ENCODE measurements at regions not wholly inside any gene's neighbourhood (a gene's known extent, or its start where the extent isn't known, plus 50 kb on each side); places are given as distances from the start of the nearest gene placed in this dataset.

GRCh38 chr12:34373926-34374325, 351.6 kb downstream of the ALG10 start:
- Histone ChIP-seq H3K27ac (no peak overlapping the region), H3K9me3 (peaks cover 0 to 3% of the 10 kb centered on the region in 2 donors)

DNA sequence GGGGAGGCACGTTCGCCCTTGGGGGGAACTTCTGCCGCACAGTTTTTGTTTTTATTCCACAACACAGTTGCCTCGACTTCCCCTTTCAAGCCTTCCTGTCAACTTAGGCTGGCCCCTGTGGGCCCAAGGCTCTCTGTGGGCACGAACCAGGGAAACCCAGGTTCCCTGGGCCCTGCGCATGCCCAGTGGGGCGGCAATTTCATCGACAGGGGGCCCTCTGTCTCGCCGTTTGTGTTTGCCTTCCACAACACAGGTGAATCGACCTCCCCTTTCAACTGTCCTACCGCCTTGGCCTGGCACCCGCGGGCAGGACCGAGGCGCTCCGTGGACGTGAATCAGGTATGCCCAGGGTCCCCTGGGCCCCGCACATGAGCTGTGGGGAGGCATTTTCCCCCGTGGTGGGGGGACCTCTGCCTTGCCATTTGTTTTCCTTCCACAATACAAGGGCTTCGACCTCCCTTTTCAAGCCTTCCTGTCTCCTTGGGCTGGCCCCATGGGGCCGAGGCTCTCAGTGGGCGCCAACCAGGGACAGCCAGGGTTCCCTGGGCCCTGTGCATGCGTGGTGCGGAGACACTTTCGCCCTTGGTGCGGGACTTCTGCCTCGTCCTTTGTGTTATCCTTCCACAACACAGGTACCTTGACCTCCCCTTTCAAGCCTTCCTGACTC, 354.0 kb downstream of the ALG10 start:
- DNase-seq, result no peak
- no peak overlapping the region for H3K4me3 ChIP-seq
- intact Hi-C loops (cut with DNase I), result no loop called here

More at GRCh38 chr12:34373926-34374325, 351.6 kb downstream of the ALG10 start:
- Histone ChIP-seq H3K36me3 (no peaks in the 10 kb centered on the region), H3K4me3 (no peak overlapping the region), H3K27me3 (no peaks in the 10 kb centered on the region), H3K4me1 (ENCODE audit: insufficient read depth) (no peaks in the 10 kb centered on the region)
- WGBS, 3 donors, result 64 to 77% (median 75%) methylated on average over 25 of the region's 25 CpGs
- intact Hi-C loops (cut with DNase I), result no loop called here
- no peak for TF ChIP-seq EP300 (IDR thresholded peaks at IDR 0.05)
- no peak for DNase-seq

GRCh38 chr12:34377243-34378035, 355.1 kb downstream of the ALG10 start:
- DNase-seq, result no peak
- H3K4me3 ChIP-seq, result no peak overlapping the region
- intact Hi-C loops (cut with DNase I), result no loop called here
- no peaks in the 10 kb centered on the region for H3K36me3 ChIP-seq
- H3K9me3 ChIP-seq, result peaks cover 0 to 17% of the 10 kb centered on the region in 2 donors
- WGBS, 3 donors, result 64 to 72% (median 68%) methylated on average over 35 of the region's 35 CpGs
- H3K27ac ChIP-seq, result no peak overlapping the region
- no peaks in the 10 kb centered on the region for H3K4me1 ChIP-seq (ENCODE audit: insufficient read depth)
- TF ChIP-seq POLR2A (IDR thresholded peaks at IDR 0.05) (no peak), CTCF (IDR thresholded peaks at IDR 0.05) (no peak), EP300 (IDR thresholded peaks at IDR 0.05) (no peak)
- H3K27me3 ChIP-seq, result no peaks in the 10 kb centered on the region

More for the DNA sequence above, 354.0 kb downstream of the ALG10 start:
- 65 to 70% (median 69%) methylated on average over 28 of the region's 28 CpGs for WGBS, 3 donors
- peaks cover 0 to 5% of the 10 kb centered on the region in 2 donors for H3K9me3 ChIP-seq
- H3K36me3 ChIP-seq, result no peaks in the 10 kb centered on the region
- no peaks in the 10 kb centered on the region for H3K4me1 ChIP-seq (ENCODE audit: insufficient read depth)
- TF ChIP-seq CTCF (IDR thresholded peaks at IDR 0.05), result no peak
- TF ChIP-seq POLR2A (IDR thresholded peaks at IDR 0.05), result no peak
- TF ChIP-seq EP300 (IDR thresholded peaks at IDR 0.05), result no peak
- no peaks in the 10 kb centered on the region for H3K27me3 ChIP-seq
- no peak overlapping the region for H3K27ac ChIP-seq

- TF ChIP-seq POLR2A (IDR thresholded peaks at IDR 0.05) (no peak), CTCF (IDR thresholded peaks at IDR 0.05) (no peak), EP300 (IDR thresholded peaks at IDR 0.05) (no peak)
Measured at GRCh38 chr12:34379142-34379541, 356.8 kb downstream of the ALG10 start.

DNA sequence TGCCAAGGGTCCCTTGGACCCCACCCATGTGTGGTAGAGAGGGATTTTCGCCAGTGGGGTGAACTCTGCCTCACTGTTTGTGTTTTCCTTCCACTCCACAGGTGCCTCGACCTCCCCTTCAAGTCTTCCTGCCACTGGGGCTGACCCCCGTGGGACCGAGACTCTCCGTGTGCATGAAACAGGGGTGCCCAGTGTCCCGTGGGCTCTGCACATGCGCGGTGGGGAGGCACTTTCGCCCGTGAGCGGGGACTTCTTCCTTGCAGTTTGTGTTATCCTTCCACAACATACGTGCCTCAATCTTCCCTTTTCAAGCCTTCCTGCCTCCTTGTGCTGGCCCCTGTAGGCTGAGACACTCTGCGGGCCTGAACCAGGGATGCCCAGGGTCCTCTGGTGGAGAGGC, 362.4 kb downstream of the ALG10 start:
- Histone ChIP-seq H3K4me3 (no peak overlapping the region), H3K4me1 (ENCODE audit: insufficient read depth) (no peaks in the 10 kb centered on the region), H3K36me3 (no peaks in the 10 kb centered on the region), H3K27me3 (no peaks in the 10 kb centered on the region), H3K27ac (no peak overlapping the region), H3K9me3 (peaks cover 0 to 17% of the 10 kb centered on the region in 2 donors)
- 70 to 76% (median 71%) methylated on average over 13 of the region's 13 CpGs for WGBS, 3 donors
- intact Hi-C loops (cut with DNase I), result no loop called here
- DNase-seq, result no peak
- TF ChIP-seq CTCF (IDR thresholded peaks at IDR 0.05) (no peak), EP300 (IDR thresholded peaks at IDR 0.05) (no peak), POLR2A (IDR thresholded peaks at IDR 0.05) (no peak)

More at GRCh38 chr12:34379142-34379541, 356.8 kb downstream of the ALG10 start:
- intact Hi-C loops (cut with DNase I), result no loop called here
- no peak overlapping the region for H3K27ac ChIP-seq
- H3K36me3 ChIP-seq, result no peaks in the 10 kb centered on the region
- no peak for DNase-seq
- no peak overlapping the region for H3K4me3 ChIP-seq
- peaks cover 0 to 17% of the 10 kb centered on the region in 2 donors for H3K9me3 ChIP-seq
- no peaks in the 10 kb centered on the region for H3K4me1 ChIP-seq (ENCODE audit: insufficient read depth)
- 52 to 63% (median 62%) methylated on average over 16 of the region's 16 CpGs for WGBS, 3 donors
- H3K27me3 ChIP-seq, result no peaks in the 10 kb centered on the region
